Osteoblast (primary cell): ENCODE measurements at regions not wholly inside any gene's neighbourhood (a gene's known extent, or its start where the extent isn't known, plus 50 kb on each side); places are given as distances from the start of the nearest gene placed in this dataset.
"Not testable (repeated sequence)": the region's sequence is repeated elsewhere in the genome, so short reads cannot be mapped to it uniquely, and the experiment has no call there.

ENCODE experiments used
- DNase-seq: peaks from one replicate; pipeline ENCODE4 v3.0.0; 2011; ENCODE audit warnings: low spot score, mixed read lengths; ENCODE audit not compliant: insufficient read length; ENCODE audit errors: missing footprints
- H2AFZ ChIP-seq: 2 replicates; pipeline ENCODE4 v1.6.0; 2011; ENCODE audit warnings: mild to moderate bottlenecking, low read length
- H3K27ac ChIP-seq: 2 replicates; pipeline ENCODE4 v1.5.1; 2011; ENCODE audit warnings: mild to moderate bottlenecking, low read depth, low read length, moderate library complexity
- H3K27me3 ChIP-seq: 2 replicates; pipeline ENCODE4 v1.6.0; 2012; ENCODE audit warnings: mild to moderate bottlenecking, control low read depth, inconsistent platforms, low read length, moderate library complexity; ENCODE audit not compliant: insufficient read depth
- H3K36me3 ChIP-seq: 2 replicates; pipeline ENCODE4 v1.5.1; 2011; ENCODE audit warnings: mild to moderate bottlenecking, low read length, control low read depth, moderate library complexity; ENCODE audit not compliant: insufficient read depth
- H3K4me1 ChIP-seq: 2 replicates; pipeline ENCODE4 v1.5.1; 2011; ENCODE audit warnings: mild to moderate bottlenecking, low read length, control low read depth, moderate library complexity; ENCODE audit not compliant: insufficient read depth
- H3K4me2 ChIP-seq: 2 replicates; pipeline ENCODE4 v1.6.0; 2011; ENCODE audit warnings: mild to moderate bottlenecking, low read length; ENCODE audit not compliant: insufficient read depth
- H3K4me3 ChIP-seq: fragments of 200-600 bp; sonication (generic); 3 replicates; pipeline ENCODE4 v1.5.1; 2012; ENCODE audit warnings: mild to moderate bottlenecking, low read length, inconsistent platforms; ENCODE audit not compliant: insufficient read depth
- H3K79me2 ChIP-seq: 2 replicates; pipeline ENCODE4 v1.6.0; 2012; ENCODE audit warnings: mild to moderate bottlenecking, low read length, control low read depth, inconsistent platforms; ENCODE audit not compliant: insufficient read depth
- H3K9me3 ChIP-seq: 2 replicates; pipeline ENCODE4 v1.5.1; 2011; ENCODE audit warnings: low read depth, low read length, control low read depth
- H4K20me1 ChIP-seq: 2 replicates; pipeline ENCODE4 v1.6.0; 2012; ENCODE audit warnings: mild to moderate bottlenecking, low read length, control low read depth; ENCODE audit not compliant: insufficient read depth
- TF ChIP-seq, protein P1 (sequence below): IDR thresholded peaks from 2 replicates; pipeline ENCODE4 v1.5.1; 2011; ENCODE audit warnings: mild to moderate bottlenecking, low read depth, low read length, moderate library complexity; ENCODE audit errors: extremely low read depth

DNA sequence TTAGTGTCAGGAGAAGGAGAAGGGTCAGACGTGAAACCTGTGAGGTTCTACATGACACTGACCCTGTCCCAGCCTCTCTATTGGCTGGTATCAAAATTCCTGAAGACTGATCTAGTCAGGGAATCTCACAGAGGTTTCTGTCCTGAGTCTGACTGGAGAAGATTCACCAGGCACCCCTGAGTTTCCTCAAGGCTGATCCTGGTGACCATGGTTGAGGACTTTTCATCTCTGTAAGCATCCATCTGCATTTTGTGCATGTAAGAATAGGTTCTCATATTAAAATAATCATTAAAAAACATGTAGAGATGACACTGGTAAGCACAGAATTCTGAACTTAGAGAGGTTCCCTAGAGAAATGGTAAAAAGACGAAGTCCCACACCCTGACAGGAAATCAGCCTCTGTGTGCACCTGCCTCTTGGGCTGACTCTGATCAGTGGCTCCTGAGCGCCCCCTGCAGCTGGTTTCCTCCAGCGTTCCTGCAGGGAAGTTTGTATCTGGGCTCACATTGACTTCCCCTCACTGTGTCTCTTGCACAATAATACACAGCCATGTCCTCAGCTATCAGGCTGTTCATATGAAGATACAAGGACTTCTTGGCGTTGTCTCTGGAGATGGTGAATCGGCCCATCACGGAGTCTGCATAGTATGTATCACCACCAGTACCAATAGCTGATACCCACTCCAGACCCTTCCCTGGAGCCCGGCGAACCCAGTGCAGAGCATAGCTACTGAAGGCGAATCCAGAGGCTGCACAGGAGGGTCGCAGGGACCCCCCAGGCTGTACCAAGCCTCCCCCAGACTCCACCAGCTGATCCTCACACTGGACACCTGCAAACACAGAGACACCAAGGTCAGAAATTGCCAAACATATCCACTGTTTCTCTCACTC is 991.9 kb downstream of the TMEM121 start:
- H3K4me3 ChIP-seq: no peak overlapping the region
- DNase-seq: no peak
- TF ChIP-seq, protein P1, sequence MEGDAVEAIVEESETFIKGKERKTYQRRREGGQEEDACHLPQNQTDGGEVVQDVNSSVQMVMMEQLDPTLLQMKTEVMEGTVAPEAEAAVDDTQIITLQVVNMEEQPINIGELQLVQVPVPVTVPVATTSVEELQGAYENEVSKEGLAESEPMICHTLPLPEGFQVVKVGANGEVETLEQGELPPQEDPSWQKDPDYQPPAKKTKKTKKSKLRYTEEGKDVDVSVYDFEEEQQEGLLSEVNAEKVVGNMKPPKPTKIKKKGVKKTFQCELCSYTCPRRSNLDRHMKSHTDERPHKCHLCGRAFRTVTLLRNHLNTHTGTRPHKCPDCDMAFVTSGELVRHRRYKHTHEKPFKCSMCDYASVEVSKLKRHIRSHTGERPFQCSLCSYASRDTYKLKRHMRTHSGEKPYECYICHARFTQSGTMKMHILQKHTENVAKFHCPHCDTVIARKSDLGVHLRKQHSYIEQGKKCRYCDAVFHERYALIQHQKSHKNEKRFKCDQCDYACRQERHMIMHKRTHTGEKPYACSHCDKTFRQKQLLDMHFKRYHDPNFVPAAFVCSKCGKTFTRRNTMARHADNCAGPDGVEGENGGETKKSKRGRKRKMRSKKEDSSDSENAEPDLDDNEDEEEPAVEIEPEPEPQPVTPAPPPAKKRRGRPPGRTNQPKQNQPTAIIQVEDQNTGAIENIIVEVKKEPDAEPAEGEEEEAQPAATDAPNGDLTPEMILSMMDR: no peak
- no peaks in the 10 kb centered on the region for H4K20me1 ChIP-seq
- H3K27me3 ChIP-seq: no peaks in the 10 kb centered on the region
- no peak overlapping the region for H2AFZ ChIP-seq
- no peak overlapping the region for H3K4me2 ChIP-seq
- H3K9me3 ChIP-seq: peaks cover 2% of the 10 kb centered on the region
- no peaks in the 10 kb centered on the region for H3K4me1 ChIP-seq
- H3K79me2 ChIP-seq: no peaks in the 10 kb centered on the region
- H3K27ac ChIP-seq: no peak overlapping the region
- no peaks in the 10 kb centered on the region for H3K36me3 ChIP-seq

DNA sequence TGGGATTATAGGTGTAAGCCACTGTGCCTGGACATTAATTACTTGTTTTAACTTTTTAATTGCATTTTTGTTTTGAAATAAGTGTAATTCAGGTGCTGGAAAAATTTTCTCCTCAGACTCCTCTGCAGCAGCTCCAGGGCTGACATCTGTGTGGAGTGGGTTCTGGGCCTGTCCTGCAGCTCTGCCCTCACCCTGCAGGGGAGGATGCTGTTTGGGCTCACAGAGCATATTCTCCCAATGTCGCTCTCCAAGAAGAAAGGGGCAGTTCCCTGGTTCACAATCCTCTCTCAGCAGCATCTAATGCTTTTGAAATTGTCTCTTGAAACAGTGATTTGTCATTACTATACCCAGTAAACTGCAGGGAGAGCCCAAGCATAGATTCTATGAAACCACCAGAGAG is 995.7 kb downstream of the TMEM121 start:
- not testable (repeated sequence) for H2AFZ ChIP-seq, H4K20me1 ChIP-seq

DNA sequence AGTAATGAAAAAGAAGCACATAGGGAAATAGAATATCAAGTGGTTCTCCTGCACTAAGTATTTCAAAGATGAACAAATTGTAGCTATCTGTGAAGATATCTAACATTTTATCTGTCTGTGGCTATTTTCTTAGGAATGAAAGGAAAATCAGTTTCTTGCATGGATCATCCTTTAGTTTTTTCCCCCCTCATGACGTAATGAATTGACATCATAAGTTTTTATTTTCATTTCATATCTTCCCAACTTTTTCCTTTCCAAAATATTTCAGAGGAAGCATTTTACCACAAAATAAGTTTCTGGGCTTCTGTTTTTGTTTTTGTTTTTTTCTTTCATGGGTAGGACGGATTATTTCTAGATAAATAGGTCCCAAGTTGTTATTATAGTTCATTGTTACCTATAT is 996.6 kb downstream of the TMEM121 start:
- DNase-seq: no peak

More for the DNA sequence above, 995.7 kb downstream of the TMEM121 start:
- not testable (repeated sequence) for H3K4me3 ChIP-seq, DNase-seq, H3K79me2 ChIP-seq, H3K4me1 ChIP-seq, H3K27me3 ChIP-seq, H3K36me3 ChIP-seq, H3K4me2 ChIP-seq, H3K27ac ChIP-seq, H3K9me3 ChIP-seq

DNA sequence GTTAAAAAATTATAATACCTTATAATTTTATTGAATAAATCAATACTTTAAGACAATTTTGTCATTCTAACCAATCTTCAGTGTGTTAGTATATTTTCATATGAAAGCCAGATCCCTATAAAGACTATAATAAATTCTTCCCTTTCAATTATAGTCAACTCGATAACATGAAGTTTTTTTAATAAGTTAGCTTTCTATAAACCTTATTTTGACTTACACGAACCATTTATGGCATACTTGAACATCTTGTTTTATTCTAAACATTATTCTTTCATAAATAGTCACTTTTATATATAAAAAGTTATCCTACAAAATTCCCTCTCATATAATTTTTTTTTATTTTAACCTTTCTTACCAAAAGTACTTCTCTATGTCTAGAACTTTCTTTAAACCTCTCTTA is 1002.3 kb downstream of the TMEM121 start:
- no peaks in the 10 kb centered on the region for H3K4me1 ChIP-seq
- no peaks in the 10 kb centered on the region for H3K79me2 ChIP-seq
- peaks cover 6% of the 10 kb centered on the region for H3K9me3 ChIP-seq
- no peak overlapping the region for H2AFZ ChIP-seq
- no peak overlapping the region for H3K4me3 ChIP-seq
- H3K4me2 ChIP-seq: no peak overlapping the region
- DNase-seq: no peak
- H3K27ac ChIP-seq: no peak overlapping the region
- H4K20me1 ChIP-seq: no peaks in the 10 kb centered on the region
- H3K36me3 ChIP-seq: no peaks in the 10 kb centered on the region
- TF ChIP-seq, protein P1: no peak
- no peaks in the 10 kb centered on the region for H3K27me3 ChIP-seq

More for the DNA sequence above, 996.6 kb downstream of the TMEM121 start:
- H3K27ac ChIP-seq: no peak overlapping the region
- H3K4me3 ChIP-seq: no peak overlapping the region
- H3K4me2 ChIP-seq: no peak overlapping the region
- H2AFZ ChIP-seq: no peak overlapping the region
- H3K27me3 ChIP-seq: no peaks in the 10 kb centered on the region
- no peaks in the 10 kb centered on the region for H3K79me2 ChIP-seq
- TF ChIP-seq, protein P1: no peak
- H3K9me3 ChIP-seq: peaks cover 2% of the 10 kb centered on the region
- H3K4me1 ChIP-seq: no peaks in the 10 kb centered on the region
- no peaks in the 10 kb centered on the region for H3K36me3 ChIP-seq
- no peaks in the 10 kb centered on the region for H4K20me1 ChIP-seq
